ENCODE measurements at regions not wholly inside any gene's neighbourhood (a gene's known extent, or its start where the extent isn't known, plus 50 kb on each side); places are given as distances from the start of the nearest gene placed in this dataset.
A peak's percentile ranks its signal among the peaks of the same experiment; 100 is the strongest.

- no peak for DNase-seq (ENCODE audit: low read depth)
- TF ChIP-seq, protein P1, sequence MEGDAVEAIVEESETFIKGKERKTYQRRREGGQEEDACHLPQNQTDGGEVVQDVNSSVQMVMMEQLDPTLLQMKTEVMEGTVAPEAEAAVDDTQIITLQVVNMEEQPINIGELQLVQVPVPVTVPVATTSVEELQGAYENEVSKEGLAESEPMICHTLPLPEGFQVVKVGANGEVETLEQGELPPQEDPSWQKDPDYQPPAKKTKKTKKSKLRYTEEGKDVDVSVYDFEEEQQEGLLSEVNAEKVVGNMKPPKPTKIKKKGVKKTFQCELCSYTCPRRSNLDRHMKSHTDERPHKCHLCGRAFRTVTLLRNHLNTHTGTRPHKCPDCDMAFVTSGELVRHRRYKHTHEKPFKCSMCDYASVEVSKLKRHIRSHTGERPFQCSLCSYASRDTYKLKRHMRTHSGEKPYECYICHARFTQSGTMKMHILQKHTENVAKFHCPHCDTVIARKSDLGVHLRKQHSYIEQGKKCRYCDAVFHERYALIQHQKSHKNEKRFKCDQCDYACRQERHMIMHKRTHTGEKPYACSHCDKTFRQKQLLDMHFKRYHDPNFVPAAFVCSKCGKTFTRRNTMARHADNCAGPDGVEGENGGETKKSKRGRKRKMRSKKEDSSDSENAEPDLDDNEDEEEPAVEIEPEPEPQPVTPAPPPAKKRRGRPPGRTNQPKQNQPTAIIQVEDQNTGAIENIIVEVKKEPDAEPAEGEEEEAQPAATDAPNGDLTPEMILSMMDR (conservative IDR thresholded peaks at IDR 0.05; ENCODE audit: low read length): no peak
- no peak overlapping the region for H3K4me3 ChIP-seq (ENCODE audit: low read length)
Observed at GRCh38 chr3:43783987-43784639, 93.4 kb downstream of the ABHD5 start.

DNA sequence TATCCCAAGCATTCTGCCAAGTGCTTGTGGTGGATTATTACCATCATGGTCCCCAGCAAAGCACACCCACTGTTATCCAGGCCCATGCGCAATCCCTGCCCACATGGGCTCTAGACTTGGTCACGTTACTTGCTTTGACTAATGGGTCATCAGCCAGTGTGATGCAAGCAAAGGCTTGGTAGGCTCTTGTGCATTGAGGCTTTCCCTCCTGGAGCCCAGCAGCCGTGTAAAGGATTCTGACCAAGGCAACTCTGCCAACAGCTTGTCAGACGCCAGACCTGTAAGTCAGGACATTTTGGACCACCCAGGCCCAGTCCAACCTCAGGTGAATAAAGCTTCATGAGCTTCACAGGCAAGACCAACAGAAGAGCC lies 93.9 kb downstream of the ABHD5 start:
- H3K4me3 ChIP-seq (ENCODE audit: low read length): no peak overlapping the region
- DNase-seq (ENCODE audit: low read depth): no peak
- TF ChIP-seq, protein P1 (conservative IDR thresholded peaks at IDR 0.05; ENCODE audit: low read length): no peak

DNA sequence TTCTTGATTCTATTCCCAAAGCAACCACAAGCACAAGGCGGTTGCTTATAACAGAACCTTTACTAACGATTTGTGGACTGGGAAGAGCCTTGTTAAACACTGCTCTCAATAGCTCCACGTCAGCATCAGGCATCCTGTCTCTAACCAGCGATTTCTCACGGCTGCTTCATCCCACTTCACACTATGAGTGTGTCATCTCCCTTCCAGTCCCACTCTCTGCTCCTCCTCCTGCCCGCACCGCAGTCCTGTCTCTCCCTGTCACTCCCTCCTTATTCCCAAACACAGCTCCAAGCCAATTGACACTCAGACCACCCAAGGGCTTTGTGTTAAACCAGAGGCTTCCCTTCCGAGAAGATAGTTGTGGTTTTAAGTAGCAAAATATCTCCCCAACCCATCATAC lies 94.8 kb downstream of the ABHD5 start:
- peak; percentile 70 for DNase-seq (ENCODE audit: low read depth)
- TF ChIP-seq, protein P1 (conservative IDR thresholded peaks at IDR 0.05; ENCODE audit: low read length): no peak
- no peak overlapping the region for H3K4me3 ChIP-seq (ENCODE audit: low read length)

DNA sequence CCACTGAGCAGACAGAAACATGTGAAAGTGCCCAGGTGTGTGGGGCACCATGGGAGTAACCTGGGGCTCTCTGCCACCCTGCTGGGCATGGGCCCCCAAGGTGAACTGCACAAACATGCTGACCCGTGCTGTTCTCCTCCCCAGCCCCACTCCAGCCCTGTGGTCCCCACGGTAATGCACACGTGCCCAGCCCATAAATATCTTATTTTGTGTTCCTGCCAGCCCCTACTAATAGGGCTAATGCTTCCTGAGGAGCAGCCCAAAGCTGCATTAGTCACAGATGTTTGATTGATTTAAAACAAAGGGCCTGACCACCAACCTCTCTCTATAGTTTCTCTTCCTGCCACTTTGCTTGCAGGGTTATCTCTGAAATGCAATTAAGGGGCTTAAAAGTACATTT lies 95.4 kb downstream of the ABHD5 start:
- no peak overlapping the region for H3K4me3 ChIP-seq (ENCODE audit: low read length)
- TF ChIP-seq, protein P1 (conservative IDR thresholded peaks at IDR 0.05; ENCODE audit: low read length): no peak
- DNase-seq (ENCODE audit: low read depth): peak; percentile 20

GRCh38 chr3:43786526-43787305 lies 96.0 kb downstream of the ABHD5 start:
- no peak for DNase-seq (ENCODE audit: low read depth)
- no peak overlapping the region for H3K4me3 ChIP-seq (ENCODE audit: low read length)
- TF ChIP-seq, protein P1 (conservative IDR thresholded peaks at IDR 0.05; ENCODE audit: low read length): no peak

DNA sequence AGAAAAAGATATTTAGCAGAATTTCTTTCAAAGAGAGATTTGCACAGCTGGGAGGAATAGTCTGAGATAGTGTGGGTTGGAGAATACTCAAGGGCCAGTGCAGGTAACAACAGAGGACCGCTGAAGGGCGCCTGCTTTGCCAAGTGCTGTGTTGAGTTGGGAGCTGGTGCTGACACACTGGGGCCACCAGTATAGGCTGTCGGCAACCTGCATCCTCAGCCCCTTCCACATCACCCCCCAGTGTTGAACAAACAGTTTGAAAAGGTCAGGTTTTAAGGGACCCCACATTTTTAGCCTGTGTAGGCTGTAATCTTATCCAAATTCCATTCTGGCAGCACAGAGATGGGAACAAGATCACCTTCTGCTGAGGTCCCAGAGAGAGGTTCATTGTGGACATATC lies 96.6 kb downstream of the ABHD5 start:
- no peak overlapping the region for H3K4me3 ChIP-seq (ENCODE audit: low read length)
- TF ChIP-seq, protein P1 (conservative IDR thresholded peaks at IDR 0.05; ENCODE audit: low read length): no peak
- DNase-seq (ENCODE audit: low read depth): no peak

DNA sequence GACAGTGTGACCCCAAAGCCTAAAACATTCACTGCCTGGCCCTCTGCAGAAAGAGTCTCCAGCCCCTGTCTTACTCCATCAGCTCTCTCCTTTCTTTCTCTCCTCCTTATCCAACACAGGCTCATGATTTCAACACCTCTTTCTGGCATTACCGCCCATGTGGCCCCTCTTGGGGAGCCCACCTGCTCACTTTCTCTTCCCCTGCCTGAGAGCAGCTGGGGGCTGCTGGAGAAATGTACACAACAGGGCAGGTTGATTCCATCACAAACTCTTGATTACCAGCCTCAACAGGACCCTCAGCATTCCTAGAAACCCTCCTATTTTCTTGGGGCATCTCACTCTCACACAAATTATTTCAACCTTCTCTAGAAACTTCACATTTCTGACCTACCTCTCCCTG lies 98.3 kb downstream of the ABHD5 start:
- H3K4me3 ChIP-seq (ENCODE audit: low read length): no peak overlapping the region
- DNase-seq (ENCODE audit: low read depth): no peak
- TF ChIP-seq, protein P1 (conservative IDR thresholded peaks at IDR 0.05; ENCODE audit: low read length): no peak

Data from AG10803 (cell line).